ENCODE measurements at regions not wholly inside any gene's neighbourhood (a gene's known extent, or its start where the extent isn't known, plus 50 kb on each side); places are given as distances from the start of the nearest gene placed in this dataset.

GRCh38 chr2:65678779-65679391 lies 246.5 kb upstream of the SPRED2 start:
- TF ChIP-seq CTCF (IDR thresholded peaks at IDR 0.05) (no peak), POLR2A (IDR thresholded peaks at IDR 0.05) (no peak)
- intact Hi-C loops (cut with DNase I; ENCODE audit: low total_unique reads) = no loop called here
- Histone ChIP-seq H3K9me3 (no peaks in the 10 kb centered on the region), H3K4me1 (no peaks in the 10 kb centered on the region), H3K36me3 (no peaks in the 10 kb centered on the region), H3K27me3 (no peaks in the 10 kb centered on the region), H3K4me3 (no peak overlapping the region), H3K27ac (no peak overlapping the region)
- DNase-seq = no peak

- Histone ChIP-seq H3K27me3 (no peaks in the 10 kb centered on the region), H3K4me3 (no peak overlapping the region), H3K27ac (no peak overlapping the region), H3K9me3 (no peaks in the 10 kb centered on the region), H3K4me1 (no peaks in the 10 kb centered on the region), H3K36me3 (no peaks in the 10 kb centered on the region)
- no peak for TF ChIP-seq CTCF (IDR thresholded peaks at IDR 0.05)
- TF ChIP-seq POLR2A (IDR thresholded peaks at IDR 0.05) = no peak
- intact Hi-C loops (cut with DNase I; ENCODE audit: low total_unique reads) = no loop called here
- no peak for DNase-seq
These were observed 243.0 kb upstream of the SPRED2 start for GRCh38 chr2:65675350-65675749.

GRCh38 chr2:65671670-65672242 lies 239.4 kb upstream of the SPRED2 start:
- Histone ChIP-seq H3K4me1 (no peaks in the 10 kb centered on the region), H3K36me3 (no peaks in the 10 kb centered on the region), H3K9me3 (peaks cover 0 to 6% of the 10 kb centered on the region in 2 donors), H3K27me3 (no peaks in the 10 kb centered on the region), H3K4me3 (no peak overlapping the region), H3K27ac (no peak overlapping the region)
- no peak for TF ChIP-seq POLR2A (IDR thresholded peaks at IDR 0.05)
- no peak for TF ChIP-seq CTCF (IDR thresholded peaks at IDR 0.05)
- no peak for DNase-seq
- intact Hi-C loops (cut with DNase I; ENCODE audit: low total_unique reads) = no loop called here

- no peak for DNase-seq
- H3K27ac ChIP-seq = no peak overlapping the region
- peaks cover 0 to 6% of the 10 kb centered on the region in 2 donors for H3K9me3 ChIP-seq
- no peak for TF ChIP-seq POLR2A (IDR thresholded peaks at IDR 0.05)
- TF ChIP-seq CTCF (IDR thresholded peaks at IDR 0.05) = no peak
- H3K36me3 ChIP-seq = no peaks in the 10 kb centered on the region
- intact Hi-C loops (cut with DNase I; ENCODE audit: low total_unique reads) = no loop called here
- H3K4me3 ChIP-seq = no peak overlapping the region
- no peaks in the 10 kb centered on the region for H3K27me3 ChIP-seq
- no peaks in the 10 kb centered on the region for H3K4me1 ChIP-seq
These were observed 237.2 kb upstream of the SPRED2 start for GRCh38 chr2:65669574-65669973.

GRCh38 chr2:65668744-65669143 lies 236.3 kb upstream of the SPRED2 start:
- peaks cover 0 to 6% of the 10 kb centered on the region in 2 donors for H3K9me3 ChIP-seq

More at GRCh38 chr2:65668744-65669143, 236.3 kb upstream of the SPRED2 start:
- intact Hi-C loops (cut with DNase I; ENCODE audit: low total_unique reads) = no loop called here
- DNase-seq = no peak
- H3K27ac ChIP-seq = no peak overlapping the region
- H3K4me3 ChIP-seq = no peak overlapping the region
- no peaks in the 10 kb centered on the region for H3K27me3 ChIP-seq
- H3K4me1 ChIP-seq = no peaks in the 10 kb centered on the region
- TF ChIP-seq CTCF (IDR thresholded peaks at IDR 0.05) (no peak), POLR2A (IDR thresholded peaks at IDR 0.05) (no peak)
- no peaks in the 10 kb centered on the region for H3K36me3 ChIP-seq
